ENCODE measurements at regions not wholly inside any gene's neighbourhood (a gene's known extent, or its start where the extent isn't known, plus 50 kb on each side); places are given as distances from the start of the nearest gene placed in this dataset.

- H3K27me3 ChIP-seq (ENCODE audit: insufficient read depth, low read length) = no peaks in the 10 kb centered on the region
- no peak overlapping the region for H3K4me3 ChIP-seq (ENCODE audit: low read length)
- H3K4me1 ChIP-seq (ENCODE audit: insufficient read depth, low read length) = no peaks in the 10 kb centered on the region
- H2AFZ ChIP-seq (ENCODE audit: low read depth, low read length) = no peak overlapping the region
- H3K36me3 ChIP-seq (ENCODE audit: insufficient read depth, low read length) = no peaks in the 10 kb centered on the region
- H3K9me3 ChIP-seq (ENCODE audit: low read length) = peaks cover 3% of the 10 kb centered on the region
Measured at GRCh38 chr10:33733058-33733457, 398.6 kb upstream of the NRP1 start.

- H3K4me3 ChIP-seq (ENCODE audit: low read length) = no peak overlapping the region
- H2AFZ ChIP-seq (ENCODE audit: low read depth, low read length) = no peak overlapping the region
- H3K4me1 ChIP-seq (ENCODE audit: insufficient read depth, low read length) = no peaks in the 10 kb centered on the region
- no peaks in the 10 kb centered on the region for H3K27me3 ChIP-seq (ENCODE audit: insufficient read depth, low read length)
- H3K9me3 ChIP-seq (ENCODE audit: low read length) = peaks cover 9% of the 10 kb centered on the region
- H3K36me3 ChIP-seq (ENCODE audit: insufficient read depth, low read length) = no peaks in the 10 kb centered on the region
Measured at GRCh38 chr10:33732161-33732680, 397.8 kb upstream of the NRP1 start.

- no peaks in the 10 kb centered on the region for H3K4me1 ChIP-seq (ENCODE audit: insufficient read depth, low read length)
- no peaks in the 10 kb centered on the region for H3K27me3 ChIP-seq (ENCODE audit: insufficient read depth, low read length)
- no peak overlapping the region for H3K4me3 ChIP-seq (ENCODE audit: low read length)
- no peaks in the 10 kb centered on the region for H3K36me3 ChIP-seq (ENCODE audit: insufficient read depth, low read length)
- peaks cover 10% of the 10 kb centered on the region for H3K9me3 ChIP-seq (ENCODE audit: low read length)
- no peak overlapping the region for H2AFZ ChIP-seq (ENCODE audit: low read depth, low read length)
Measured at GRCh38 chr10:33731322-33731721, 396.9 kb upstream of the NRP1 start.

GRCh38 chr10:33725430-33725829 is 391.0 kb upstream of the NRP1 start:
- H3K4me1 ChIP-seq (ENCODE audit: insufficient read depth, low read length) = peaks cover 3% of the 10 kb centered on the region
- H3K9me3 ChIP-seq (ENCODE audit: low read length) = peaks cover 10% of the 10 kb centered on the region
- H3K27me3 ChIP-seq (ENCODE audit: insufficient read depth, low read length) = no peaks in the 10 kb centered on the region
- H3K4me3 ChIP-seq (ENCODE audit: low read length) = no peak overlapping the region
- no peak overlapping the region for H2AFZ ChIP-seq (ENCODE audit: low read depth, low read length)
- no peaks in the 10 kb centered on the region for H3K36me3 ChIP-seq (ENCODE audit: insufficient read depth, low read length)

GRCh38 chr10:33723181-33723580 is 388.7 kb upstream of the NRP1 start:
- H2AFZ ChIP-seq (ENCODE audit: low read depth, low read length) = no peak overlapping the region
- no peaks in the 10 kb centered on the region for H3K36me3 ChIP-seq (ENCODE audit: insufficient read depth, low read length)
- no peaks in the 10 kb centered on the region for H3K27me3 ChIP-seq (ENCODE audit: insufficient read depth, low read length)
- H3K4me3 ChIP-seq (ENCODE audit: low read length) = no peak overlapping the region
- peaks cover 3% of the 10 kb centered on the region for H3K4me1 ChIP-seq (ENCODE audit: insufficient read depth, low read length)
- peaks cover 6% of the 10 kb centered on the region for H3K9me3 ChIP-seq (ENCODE audit: low read length)

- Histone ChIP-seq H3K9me3 (ENCODE audit: low read length) (no peaks in the 10 kb centered on the region), H3K4me3 (ENCODE audit: low read length) (no peak overlapping the region), H3K27me3 (ENCODE audit: insufficient read depth, low read length) (no peaks in the 10 kb centered on the region), H2AFZ (ENCODE audit: low read depth, low read length) (no peak overlapping the region), H3K4me1 (ENCODE audit: insufficient read depth, low read length) (peaks cover 3% of the 10 kb centered on the region), H3K36me3 (ENCODE audit: insufficient read depth, low read length) (no peaks in the 10 kb centered on the region)
Measured at GRCh38 chr10:33722067-33722466, 387.6 kb upstream of the NRP1 start.

GRCh38 chr10:33721509-33721908 is 387.0 kb upstream of the NRP1 start:
- Histone ChIP-seq H3K4me1 (ENCODE audit: insufficient read depth, low read length) (peaks cover 3% of the 10 kb centered on the region), H3K9me3 (ENCODE audit: low read length) (no peaks in the 10 kb centered on the region), H3K36me3 (ENCODE audit: insufficient read depth, low read length) (no peaks in the 10 kb centered on the region), H2AFZ (ENCODE audit: low read depth, low read length) (no peak overlapping the region), H3K27me3 (ENCODE audit: insufficient read depth, low read length) (no peaks in the 10 kb centered on the region), H3K4me3 (ENCODE audit: low read length) (no peak overlapping the region)

GRCh38 chr10:33720161-33720560 is 385.7 kb upstream of the NRP1 start:
- Histone ChIP-seq H3K36me3 (ENCODE audit: insufficient read depth, low read length) (no peaks in the 10 kb centered on the region), H3K4me1 (ENCODE audit: insufficient read depth, low read length) (no peaks in the 10 kb centered on the region), H3K9me3 (ENCODE audit: low read length) (no peaks in the 10 kb centered on the region), H2AFZ (ENCODE audit: low read depth, low read length) (no peak overlapping the region), H3K27me3 (ENCODE audit: insufficient read depth, low read length) (no peaks in the 10 kb centered on the region), H3K4me3 (ENCODE audit: low read length) (no peak overlapping the region)

GRCh38 chr10:33719005-33719703 is 384.7 kb upstream of the NRP1 start:
- H3K9me3 ChIP-seq (ENCODE audit: low read length) = no peaks in the 10 kb centered on the region

GRCh38 chr10:33716501-33717267 is 382.2 kb upstream of the NRP1 start:
- no peaks in the 10 kb centered on the region for H3K27me3 ChIP-seq (ENCODE audit: insufficient read depth, low read length)
- H3K4me1 ChIP-seq (ENCODE audit: insufficient read depth, low read length) = peaks cover 6% of the 10 kb centered on the region
- H3K9me3 ChIP-seq (ENCODE audit: low read length) = no peaks in the 10 kb centered on the region
- no peaks in the 10 kb centered on the region for H3K36me3 ChIP-seq (ENCODE audit: insufficient read depth, low read length)
- no peak overlapping the region for H3K4me3 ChIP-seq (ENCODE audit: low read length)
- H2AFZ ChIP-seq (ENCODE audit: low read depth, low read length) = no peak overlapping the region

More at GRCh38 chr10:33719005-33719703, 384.7 kb upstream of the NRP1 start:
- Histone ChIP-seq H2AFZ (ENCODE audit: low read depth, low read length) (no peak overlapping the region), H3K4me3 (ENCODE audit: low read length) (no peak overlapping the region), H3K4me1 (ENCODE audit: insufficient read depth, low read length) (no peaks in the 10 kb centered on the region), H3K36me3 (ENCODE audit: insufficient read depth, low read length) (no peaks in the 10 kb centered on the region), H3K27me3 (ENCODE audit: insufficient read depth, low read length) (no peaks in the 10 kb centered on the region)

- Histone ChIP-seq H3K27me3 (ENCODE audit: insufficient read depth, low read length) (no peaks in the 10 kb centered on the region), H2AFZ (ENCODE audit: low read depth, low read length) (no peak overlapping the region), H3K4me3 (ENCODE audit: low read length) (no peak overlapping the region), H3K9me3 (ENCODE audit: low read length) (no peaks in the 10 kb centered on the region), H3K36me3 (ENCODE audit: insufficient read depth, low read length) (no peaks in the 10 kb centered on the region), H3K4me1 (ENCODE audit: insufficient read depth, low read length) (peaks cover 6% of the 10 kb centered on the region)
Measured at GRCh38 chr10:33715303-33715975, 381.0 kb upstream of the NRP1 start.

GRCh38 chr10:33712825-33713224 is 378.4 kb upstream of the NRP1 start:
- Histone ChIP-seq H2AFZ (ENCODE audit: low read depth, low read length) (no peak overlapping the region), H3K27me3 (ENCODE audit: insufficient read depth, low read length) (no peaks in the 10 kb centered on the region), H3K36me3 (ENCODE audit: insufficient read depth, low read length) (no peaks in the 10 kb centered on the region), H3K4me3 (ENCODE audit: low read length) (no peak overlapping the region), H3K4me1 (ENCODE audit: insufficient read depth, low read length) (peaks cover 6% of the 10 kb centered on the region), H3K9me3 (ENCODE audit: low read length) (no peaks in the 10 kb centered on the region)

- Histone ChIP-seq H2AFZ (ENCODE audit: low read depth, low read length) (no peak overlapping the region), H3K36me3 (ENCODE audit: insufficient read depth, low read length) (no peaks in the 10 kb centered on the region), H3K4me1 (ENCODE audit: insufficient read depth, low read length) (peaks cover 7% of the 10 kb centered on the region), H3K27me3 (ENCODE audit: insufficient read depth, low read length) (no peaks in the 10 kb centered on the region), H3K9me3 (ENCODE audit: low read length) (no peaks in the 10 kb centered on the region), H3K4me3 (ENCODE audit: low read length) (no peak overlapping the region)
Measured at GRCh38 chr10:33710006-33710405, 375.5 kb upstream of the NRP1 start.

All from neuron (in vitro differentiated cells).